ENCODE measurements at regions not wholly inside any gene's neighbourhood (a gene's known extent, or its start where the extent isn't known, plus 50 kb on each side); places are given as distances from the start of the nearest gene placed in this dataset.

DNA sequence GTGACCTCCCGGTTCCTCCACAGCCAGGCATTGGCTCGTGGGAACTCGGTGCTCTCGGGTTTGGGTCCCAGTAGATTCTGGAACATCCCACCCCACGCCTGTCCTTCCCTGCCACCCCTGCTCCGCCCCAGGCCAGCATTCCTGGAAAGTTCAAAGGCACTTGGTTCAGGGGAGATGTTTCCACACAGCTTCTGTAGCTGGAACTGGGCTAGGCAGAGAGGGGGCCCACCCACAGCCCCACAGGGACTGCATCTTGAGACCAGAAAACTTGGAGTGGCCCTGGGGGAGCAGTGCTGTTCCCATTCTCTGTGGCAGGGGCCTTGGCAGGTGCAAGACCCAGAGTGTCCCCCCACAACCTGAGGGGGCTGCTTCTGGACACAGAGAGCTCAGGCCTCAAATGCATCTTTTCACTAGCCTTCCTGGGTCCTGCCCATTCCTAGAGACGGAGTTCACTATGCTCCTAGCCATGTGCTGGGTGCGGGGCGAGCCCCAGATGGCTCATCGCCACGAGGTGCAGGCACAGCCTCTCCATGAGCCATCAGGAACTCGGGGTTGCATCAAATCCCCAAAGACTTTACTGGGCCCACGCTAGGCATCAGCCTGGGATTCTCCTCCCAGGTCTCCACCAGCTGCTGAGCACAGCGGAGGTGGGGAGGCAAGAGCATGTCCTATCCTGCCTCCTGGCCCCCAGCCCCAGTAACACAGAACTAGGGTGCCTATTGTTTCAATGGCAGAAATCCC, 68.7 kb downstream of the ZFP36L2 start:
- TF ChIP-seq, protein P1, sequence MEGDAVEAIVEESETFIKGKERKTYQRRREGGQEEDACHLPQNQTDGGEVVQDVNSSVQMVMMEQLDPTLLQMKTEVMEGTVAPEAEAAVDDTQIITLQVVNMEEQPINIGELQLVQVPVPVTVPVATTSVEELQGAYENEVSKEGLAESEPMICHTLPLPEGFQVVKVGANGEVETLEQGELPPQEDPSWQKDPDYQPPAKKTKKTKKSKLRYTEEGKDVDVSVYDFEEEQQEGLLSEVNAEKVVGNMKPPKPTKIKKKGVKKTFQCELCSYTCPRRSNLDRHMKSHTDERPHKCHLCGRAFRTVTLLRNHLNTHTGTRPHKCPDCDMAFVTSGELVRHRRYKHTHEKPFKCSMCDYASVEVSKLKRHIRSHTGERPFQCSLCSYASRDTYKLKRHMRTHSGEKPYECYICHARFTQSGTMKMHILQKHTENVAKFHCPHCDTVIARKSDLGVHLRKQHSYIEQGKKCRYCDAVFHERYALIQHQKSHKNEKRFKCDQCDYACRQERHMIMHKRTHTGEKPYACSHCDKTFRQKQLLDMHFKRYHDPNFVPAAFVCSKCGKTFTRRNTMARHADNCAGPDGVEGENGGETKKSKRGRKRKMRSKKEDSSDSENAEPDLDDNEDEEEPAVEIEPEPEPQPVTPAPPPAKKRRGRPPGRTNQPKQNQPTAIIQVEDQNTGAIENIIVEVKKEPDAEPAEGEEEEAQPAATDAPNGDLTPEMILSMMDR (IDR thresholded peaks at IDR 0.05; ENCODE audit: extremely low read depth, missing control alignments): no peak
- no peak for DNase-seq (ENCODE audit: low spot score)

DNA sequence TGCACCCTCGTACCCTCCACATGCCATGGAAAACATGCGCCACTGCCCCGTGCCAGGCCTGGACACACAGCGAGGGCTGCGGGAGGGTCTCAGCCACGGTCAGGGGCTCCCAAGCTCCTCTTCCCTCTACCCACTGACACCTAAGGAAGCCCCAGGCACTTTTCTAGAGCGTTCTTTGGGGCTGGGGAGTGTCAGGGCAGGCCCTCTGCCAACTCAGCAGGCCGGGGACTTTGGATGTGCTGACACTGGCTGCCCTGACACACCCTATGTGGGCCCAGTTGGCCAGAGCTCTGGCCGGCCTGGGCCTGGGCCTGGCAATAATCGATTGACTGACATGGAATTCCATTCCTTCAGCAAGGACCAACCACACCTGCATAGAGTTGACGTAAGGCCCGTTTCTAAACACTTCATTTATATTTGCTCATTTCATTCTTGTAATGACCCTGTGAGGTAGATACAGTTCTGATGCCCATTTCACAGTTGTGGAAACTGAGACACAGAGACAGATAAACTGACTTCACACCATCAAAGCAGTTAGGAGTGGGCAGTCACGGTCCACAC, 70.5 kb downstream of the ZFP36L2 start:
- no peak for DNase-seq (ENCODE audit: low spot score)
- TF ChIP-seq, protein P1 (IDR thresholded peaks at IDR 0.05; ENCODE audit: extremely low read depth, missing control alignments): no peak

DNA sequence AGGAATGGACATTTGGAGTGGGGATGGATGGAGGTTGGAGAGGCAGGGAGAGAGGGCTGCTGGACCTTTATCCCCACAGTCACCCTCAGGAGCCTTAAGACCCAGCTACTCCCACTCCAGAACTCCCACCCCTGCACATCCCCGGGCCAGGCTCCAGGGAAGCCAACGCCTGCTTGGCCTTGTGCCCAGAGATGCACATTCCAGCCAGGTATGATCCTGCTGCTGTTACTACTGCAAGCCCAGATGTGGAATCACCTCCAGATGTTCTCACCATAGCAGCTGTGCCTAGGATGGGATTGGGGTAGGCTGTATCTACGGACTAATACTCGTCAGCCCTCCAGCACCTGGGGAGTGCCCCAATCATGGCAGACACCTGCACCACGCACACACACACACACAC, 71.7 kb downstream of the ZFP36L2 start:
- TF ChIP-seq, protein P1 (IDR thresholded peaks at IDR 0.05; ENCODE audit: extremely low read depth, missing control alignments): no peak
- no peak for DNase-seq (ENCODE audit: low spot score)

DNA sequence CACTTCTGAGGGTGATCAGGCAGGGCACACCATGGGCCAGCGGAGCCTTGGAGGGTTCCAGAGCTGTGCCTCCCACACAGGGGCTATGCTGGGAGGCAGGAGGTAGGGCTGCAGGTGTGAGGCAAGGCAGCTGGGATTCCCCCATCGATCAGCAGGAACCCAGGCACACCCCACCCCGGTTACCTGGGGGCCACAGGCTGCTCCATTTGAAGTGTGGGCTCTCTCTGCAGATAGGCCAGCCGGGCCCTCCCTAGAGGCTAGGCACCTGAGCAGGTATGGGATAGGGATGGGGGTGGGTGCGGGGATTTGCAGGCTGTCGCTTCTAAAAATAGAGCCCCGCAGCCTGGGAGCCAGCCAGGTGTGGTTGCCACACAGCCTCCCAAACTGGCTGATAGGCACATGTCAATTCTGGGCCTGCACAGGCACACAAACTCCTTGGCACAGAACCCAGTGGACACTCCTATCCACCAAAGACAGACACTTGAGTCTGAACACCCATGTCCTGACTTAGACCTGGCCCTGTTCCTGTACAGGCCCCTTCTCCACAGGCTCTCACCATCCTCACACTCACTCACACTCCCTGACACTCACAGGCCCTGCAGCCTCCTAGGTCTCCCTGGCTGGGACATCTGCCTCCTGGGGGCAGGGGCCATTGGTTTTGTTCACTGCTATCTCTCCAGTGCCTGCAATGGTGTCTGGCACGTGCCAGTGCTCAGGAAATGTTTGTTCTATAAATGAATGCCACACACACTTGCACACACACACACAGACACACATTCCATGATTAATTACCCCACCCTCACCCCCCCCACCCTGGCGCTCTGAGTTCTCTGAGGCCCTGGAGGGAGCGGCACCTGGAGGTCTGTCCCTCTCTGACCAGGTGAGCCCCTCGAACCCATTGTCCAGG, 73.4 kb downstream of the ZFP36L2 start:
- TF ChIP-seq, protein P1 (IDR thresholded peaks at IDR 0.05; ENCODE audit: extremely low read depth, missing control alignments): no peak
- no peak for DNase-seq (ENCODE audit: low spot score)

DNA sequence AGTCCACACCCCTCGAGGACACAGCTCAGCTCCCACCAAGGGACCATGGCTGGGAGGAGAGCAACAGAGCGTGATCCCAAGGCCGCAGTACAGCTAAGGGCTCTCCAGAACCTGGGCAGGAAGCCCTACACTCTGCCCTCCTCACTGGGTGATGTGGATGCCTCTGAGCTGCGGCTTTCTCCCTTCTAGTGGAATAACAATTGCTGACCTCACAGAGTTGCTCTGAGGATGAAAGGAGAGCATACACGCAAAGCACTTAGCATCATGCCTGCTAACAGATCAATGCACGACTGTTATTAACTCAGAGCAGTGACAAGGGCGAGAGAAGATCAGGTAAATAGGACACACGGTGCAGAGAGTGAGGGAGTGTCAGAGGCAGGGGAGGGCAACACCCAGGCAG, 74.2 kb downstream of the ZFP36L2 start:
- TF ChIP-seq, protein P1 (IDR thresholded peaks at IDR 0.05; ENCODE audit: extremely low read depth, missing control alignments): no peak
- DNase-seq (ENCODE audit: low spot score): no peak

DNA sequence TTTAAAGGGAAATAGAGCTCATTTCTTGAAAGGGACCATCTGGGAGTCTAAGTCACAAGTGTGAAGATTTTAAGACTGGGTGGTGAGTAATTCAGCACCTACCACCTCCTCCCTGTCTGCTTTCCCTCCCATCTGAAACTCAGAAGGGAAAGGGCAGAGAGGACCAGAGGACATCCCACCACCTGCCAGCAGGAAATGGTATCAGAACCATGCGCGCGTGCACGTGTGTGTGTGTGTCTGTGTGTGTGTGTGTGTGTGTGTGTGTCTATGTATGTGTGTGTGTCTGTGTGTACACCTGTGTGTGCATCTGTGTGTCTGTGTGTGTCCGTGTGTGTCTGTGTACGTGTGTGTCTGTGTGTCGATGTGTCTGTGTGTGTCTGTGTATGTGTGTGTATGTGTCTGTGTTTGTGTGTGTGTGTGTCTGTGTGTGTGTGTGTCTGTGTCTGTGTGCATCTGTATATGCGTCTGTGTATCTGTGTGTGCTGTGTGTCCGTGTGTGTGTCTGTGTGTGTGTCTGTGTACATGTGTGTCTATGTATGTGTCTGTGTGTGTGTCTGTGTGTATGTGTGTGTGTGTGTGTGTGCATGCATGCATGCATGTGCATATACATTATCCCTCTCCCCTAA, 76.8 kb downstream of the ZFP36L2 start:
- no peak for DNase-seq (ENCODE audit: low spot score)
- TF ChIP-seq, protein P1 (IDR thresholded peaks at IDR 0.05; ENCODE audit: extremely low read depth, missing control alignments): no peak

Measured in GM20000 (cell line).